Stimulated activated CD8-positive, alpha-beta memory T cell treated with anti-CD3 and anti-CD28 coated beads, Interleukin-2, amount 100 ng/mL, for 48 hours (primary cell): ENCODE measurements at regions not wholly inside any gene's neighbourhood (a gene's known extent, or its start where the extent isn't known, plus 50 kb on each side); places are given as distances from the start of the nearest gene placed in this dataset.
"Not testable (repeated sequence)": the region's sequence is repeated elsewhere in the genome, so short reads cannot be mapped to it uniquely, and the experiment has no call there.

Source experiments
- DNase-seq, 2 donors: peaks; one replicate each; pipeline ENCODE4 v3.0.0-alpha.2; 2020; ENCODE audit warnings: low read depth in 2 of 2

DNA sequence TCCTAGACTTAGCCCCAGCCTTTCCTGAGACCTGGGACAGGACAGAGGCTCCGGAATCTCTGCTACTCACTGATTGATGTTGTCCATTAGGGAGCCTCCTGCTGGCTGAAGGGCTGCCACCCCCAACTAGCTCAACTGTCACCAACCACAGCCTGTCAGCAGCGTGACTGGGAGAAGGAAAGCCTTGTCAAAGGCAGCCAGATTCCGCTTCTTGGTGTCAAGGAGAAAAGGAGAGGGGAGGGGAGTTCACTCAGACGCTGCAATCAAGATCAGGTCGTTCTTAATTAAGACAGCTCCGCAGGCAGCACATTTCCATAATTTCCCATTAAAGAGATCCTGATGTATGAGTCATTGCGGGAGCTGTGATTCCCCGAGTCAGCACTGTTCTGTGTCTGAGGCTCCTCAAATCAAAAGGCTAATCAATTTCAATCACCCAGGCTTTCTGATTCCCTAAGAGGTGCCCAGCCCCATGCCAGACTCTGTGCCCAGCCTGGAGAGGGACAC, 152.8 kb upstream of the ZBED5 start:
- no peak for DNase-seq

DNA sequence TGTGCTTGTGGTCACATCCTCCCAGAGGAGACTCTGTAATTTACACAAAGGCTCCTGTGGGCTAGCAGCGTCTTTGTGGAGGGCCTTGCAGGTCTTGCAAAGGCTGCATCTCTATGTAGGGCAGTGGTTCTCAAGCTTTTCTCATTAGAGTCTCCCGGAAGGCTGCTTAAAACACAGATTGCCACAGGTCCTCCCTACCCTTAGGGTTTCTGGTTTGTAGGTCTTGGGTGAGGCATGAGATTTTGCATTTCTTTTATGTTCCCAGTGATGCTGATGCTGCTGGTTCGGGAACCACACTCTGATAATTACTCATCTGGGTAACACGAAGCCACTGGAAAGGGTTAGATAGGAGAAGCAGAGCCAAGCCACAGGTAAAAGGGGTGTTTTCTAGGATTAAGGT, 151.3 kb upstream of the ZBED5 start:
- DNase-seq: no peak

DNA sequence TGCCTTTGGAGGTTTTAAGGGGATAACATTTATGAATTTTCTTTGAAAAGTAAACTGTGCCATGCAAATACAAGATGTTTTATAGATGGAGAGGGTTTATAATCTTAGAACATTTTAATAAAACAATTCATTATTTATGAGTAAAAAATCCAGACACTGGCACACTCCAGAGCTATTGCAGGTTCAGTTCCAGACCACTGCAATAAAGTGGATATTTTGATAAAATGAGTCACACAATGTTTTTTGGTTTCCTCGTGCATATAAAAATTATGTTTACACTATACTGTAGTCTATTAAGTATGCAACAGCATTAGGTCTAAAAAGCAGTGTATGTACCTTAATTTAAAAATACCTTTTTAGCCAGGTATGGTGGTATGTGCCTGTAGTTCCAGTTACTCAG, 146.2 kb upstream of the ZBED5 start:
- no peak for DNase-seq

DNA sequence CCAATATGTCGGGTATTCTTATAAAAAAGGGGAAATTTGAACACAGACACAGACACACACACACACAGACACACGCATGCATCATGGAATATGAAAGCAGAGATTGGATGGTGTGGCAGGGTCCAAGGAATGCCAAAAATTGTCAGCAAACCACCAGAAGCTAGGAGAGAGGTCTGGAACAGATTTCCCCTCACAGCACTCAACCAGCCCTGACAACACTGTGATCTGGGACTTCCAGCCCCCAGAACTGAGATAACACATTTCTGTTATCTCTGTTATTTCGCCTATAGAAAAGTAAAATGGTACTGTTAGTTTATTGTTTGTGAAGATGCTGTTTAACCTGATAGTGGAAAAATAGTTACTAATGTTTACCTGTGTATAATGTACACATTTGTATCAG, 145.4 kb upstream of the ZBED5 start:
- no peak for DNase-seq

DNA sequence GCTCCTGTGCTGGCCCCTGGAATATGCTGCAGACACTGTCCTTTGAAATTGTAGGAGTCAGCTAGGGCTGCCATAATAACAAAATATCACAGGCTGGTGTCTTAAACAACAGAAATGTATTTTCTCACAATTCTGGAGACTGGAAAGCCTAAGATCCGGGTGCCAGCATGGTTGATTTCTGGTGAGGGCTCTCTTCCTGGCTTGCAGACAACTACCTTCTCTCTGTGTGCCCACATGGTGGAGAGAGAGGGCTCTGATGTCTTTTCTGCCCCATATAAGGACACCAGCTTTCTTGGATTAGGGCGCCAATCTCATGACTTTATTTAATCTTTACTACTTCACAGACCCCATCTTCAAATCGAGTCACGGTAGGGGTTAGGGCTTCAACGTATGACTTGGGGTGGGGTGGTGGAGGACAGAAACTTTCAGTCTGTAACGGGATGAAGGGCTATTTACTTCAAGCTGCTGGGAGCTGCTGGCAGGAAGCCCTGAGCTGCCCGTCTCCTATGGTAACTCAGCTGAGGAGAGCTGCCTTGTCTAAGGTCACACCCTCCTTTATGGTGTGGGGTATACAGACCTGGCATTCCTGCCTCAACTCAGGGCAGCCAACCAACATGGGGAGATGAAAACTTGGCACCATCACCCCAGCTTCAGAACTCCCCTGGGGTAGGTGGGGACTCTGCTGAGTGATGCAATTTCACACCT, 142.9 kb upstream of the ZBED5 start:
- DNase-seq: no peak

DNA sequence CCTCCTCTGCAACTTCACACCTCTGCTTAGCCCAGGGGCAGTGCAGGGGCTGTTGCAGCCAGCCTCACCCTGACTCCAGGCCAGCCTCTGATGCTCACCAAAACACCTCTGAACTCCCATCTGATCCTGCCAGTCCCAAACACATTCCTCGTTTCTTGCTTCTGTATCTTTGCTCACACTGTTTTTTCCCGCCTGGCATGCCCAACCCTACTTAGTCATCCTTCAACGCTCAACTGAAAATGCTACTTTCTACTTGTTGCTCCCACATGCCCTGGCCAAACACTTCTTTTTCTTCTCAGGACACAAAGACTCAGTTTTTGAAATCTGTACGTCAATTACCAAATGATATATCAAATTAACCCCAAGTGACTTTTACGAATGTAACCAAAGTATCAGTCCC, 140.8 kb upstream of the ZBED5 start:
- no peak for DNase-seq

DNA sequence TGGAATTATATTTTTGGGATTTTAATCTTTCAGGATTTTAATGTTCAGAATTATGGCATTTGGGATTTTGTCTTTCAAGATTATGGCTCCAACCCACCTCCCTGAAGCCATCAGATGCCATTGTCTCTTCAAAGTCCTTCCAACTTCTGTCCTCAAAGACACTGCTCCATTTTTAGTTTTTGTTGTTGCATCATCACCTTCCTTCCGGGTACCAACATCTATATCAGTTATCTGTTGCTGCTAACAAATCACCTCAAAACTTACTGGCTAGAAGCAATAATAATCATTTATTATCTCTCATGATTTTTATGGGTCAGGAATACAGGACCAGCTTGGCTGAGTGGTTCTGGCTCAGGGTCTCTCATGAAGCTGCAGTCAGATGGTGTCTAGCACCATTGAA, 138.8 kb upstream of the ZBED5 start:
- no peak for DNase-seq

DNA sequence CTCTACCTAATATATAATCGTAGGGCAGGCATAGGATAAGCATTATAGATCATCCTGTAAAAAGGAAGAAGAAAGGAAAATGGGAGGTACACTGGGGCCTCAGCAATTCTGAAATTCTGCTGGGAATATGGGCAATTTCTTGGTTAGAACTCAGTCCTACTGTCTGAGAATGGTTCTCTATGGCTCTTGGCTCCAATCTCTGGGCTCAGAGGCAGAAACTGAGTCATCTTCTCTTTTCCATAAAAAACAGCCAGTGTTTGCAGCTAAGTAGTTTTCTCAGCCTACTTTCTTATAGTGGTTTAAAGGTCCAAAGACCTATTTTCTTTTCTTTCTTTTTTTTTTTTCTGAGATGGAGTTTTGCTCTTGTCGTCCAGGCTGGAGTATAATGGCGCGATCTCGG, 135.8 kb upstream of the ZBED5 start:
- no peak for DNase-seq

DNA sequence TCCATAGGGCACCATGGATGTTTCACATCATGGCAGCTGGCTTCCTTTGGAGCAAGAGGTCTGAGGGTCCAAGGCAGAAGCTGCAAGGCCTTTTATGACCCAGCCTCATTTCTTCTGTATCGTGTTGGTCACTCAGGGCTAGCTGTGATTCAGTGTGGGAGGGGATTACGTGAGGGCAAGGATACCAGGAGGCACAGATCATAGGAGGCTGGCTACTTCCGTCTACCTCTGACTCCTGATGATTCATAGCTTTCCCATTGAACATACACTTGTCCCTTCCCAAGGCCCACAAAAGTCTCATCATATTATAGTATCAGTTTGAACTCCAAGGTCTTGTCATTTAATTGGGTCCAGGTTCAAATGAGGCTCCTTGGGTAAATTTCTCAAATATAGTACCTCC, 135.3 kb upstream of the ZBED5 start:
- DNase-seq: no peak

DNA sequence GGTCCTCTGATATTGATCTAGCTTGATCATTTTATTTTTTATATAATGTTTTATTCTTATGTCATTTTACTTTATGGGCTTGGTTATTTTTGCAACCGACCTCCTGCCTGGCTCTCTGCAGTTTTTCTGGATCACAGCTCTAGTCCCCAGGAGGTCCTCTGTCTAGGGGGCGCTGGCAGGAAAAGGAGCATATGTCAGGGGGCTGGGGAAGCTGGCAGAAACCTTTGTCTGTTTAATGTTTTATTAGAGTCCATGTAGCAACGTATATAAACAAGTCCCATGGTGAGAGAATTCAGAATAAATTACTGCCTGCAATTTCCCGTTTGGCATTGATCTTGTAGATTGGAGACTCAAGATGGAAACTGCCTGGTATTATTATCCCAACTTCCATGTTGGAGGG, 133.5 kb upstream of the ZBED5 start:
- DNase-seq: no peak

DNA sequence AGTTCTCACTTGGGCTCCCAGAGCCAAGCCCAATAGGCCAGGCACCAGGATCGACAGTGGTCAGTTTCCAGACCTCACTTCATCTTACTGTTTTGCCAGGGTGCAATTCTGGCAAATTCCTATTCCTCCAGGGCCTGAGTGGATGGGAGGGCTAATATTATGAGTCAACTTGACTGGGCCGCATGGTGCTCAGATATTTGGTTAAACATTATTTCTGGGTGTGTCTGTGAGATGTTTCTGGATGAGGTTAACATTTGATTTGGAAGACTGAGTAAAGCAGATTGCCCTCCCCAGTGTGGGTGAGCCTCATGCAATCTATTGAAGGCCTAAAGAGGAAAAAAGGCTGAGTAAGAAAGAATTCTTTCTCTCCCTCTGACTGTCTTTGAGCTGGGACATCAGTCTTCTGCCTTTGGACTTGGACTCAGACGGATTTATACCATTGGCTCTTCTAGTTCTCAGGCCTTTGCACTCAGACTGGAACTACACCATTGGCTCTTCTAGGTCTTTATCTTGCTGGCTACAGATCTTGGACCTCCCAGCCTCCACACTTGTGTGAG, 132.9 kb upstream of the ZBED5 start:
- DNase-seq: no peak

DNA sequence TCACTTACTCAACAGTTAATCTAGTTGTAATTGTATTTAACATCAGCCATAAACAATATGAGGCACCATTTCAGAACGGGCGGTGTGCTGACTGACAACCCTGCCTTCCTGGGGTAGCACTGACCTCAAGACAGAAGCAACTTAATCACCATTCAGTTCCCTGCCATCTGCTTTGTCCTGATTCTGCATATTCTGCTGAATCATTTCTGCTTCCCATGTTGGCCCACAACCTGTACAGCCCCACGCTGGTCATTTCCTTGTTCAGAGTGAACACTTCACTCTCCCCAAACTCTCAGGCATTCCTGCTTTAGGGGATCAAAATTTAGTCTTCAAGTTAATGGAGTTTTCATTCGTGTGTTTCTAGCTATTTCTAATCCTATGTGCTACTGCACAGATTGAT, 132.3 kb upstream of the ZBED5 start:
- no peak for DNase-seq

DNA sequence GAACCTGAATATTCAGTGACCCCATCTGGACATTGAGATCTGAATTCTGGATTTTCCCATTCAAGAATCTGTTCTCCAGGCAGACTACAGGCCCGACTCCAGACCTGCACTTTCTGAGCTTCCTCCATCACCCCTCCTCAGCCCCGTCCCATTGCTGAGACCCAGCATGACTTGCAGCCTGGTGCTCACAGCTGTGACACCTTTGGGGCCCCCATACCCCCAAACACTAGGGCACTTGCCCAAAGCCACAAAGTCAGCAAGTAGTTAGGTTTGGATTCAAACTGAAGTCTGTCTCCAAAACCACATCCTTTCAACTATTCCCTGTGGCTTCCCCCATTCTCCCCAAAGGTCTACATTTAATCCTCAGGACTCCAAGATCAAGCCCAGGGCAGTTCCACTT, 128.2 kb upstream of the ZBED5 start:
- no peak for DNase-seq

DNA sequence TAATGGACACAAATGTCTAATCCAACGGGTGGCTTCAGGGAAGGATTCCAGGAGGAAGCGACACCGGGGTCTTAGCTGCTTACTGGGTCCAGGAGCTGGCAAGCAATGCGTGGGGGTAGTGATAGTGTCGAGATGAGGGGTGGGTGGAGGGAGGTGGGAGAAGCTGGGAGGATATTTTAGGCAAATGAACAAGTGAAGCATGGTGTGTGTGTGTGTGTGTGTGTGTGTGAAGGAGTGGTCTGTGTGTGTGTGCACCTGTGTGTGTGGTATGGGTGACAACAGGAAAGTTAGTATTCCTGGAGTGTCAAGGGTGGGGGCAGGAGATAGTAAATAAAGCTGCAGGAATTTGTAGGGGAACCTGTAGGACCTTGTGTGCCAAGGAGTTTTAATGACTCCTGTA, 126.9 kb upstream of the ZBED5 start:
- DNase-seq: no peak

DNA sequence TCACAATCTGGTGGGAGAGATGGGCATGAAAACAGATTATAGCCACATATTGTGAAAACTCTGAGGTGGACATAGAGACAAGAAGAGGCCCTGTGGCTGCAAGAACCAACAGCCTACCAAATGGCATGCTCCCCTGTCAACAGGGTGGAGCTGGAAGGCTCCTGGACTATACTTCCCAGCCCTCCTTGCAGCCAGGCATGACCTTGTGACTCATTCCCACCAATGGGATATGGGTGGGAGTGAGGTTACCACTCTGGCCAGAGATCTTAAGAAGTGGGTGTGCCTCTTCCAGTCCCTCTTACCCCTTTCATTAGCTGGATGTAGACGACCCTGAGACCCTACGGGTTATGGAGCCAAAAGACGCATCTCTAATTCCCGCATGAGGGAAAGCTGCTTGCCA, 126.4 kb upstream of the ZBED5 start:
- no peak for DNase-seq

DNA sequence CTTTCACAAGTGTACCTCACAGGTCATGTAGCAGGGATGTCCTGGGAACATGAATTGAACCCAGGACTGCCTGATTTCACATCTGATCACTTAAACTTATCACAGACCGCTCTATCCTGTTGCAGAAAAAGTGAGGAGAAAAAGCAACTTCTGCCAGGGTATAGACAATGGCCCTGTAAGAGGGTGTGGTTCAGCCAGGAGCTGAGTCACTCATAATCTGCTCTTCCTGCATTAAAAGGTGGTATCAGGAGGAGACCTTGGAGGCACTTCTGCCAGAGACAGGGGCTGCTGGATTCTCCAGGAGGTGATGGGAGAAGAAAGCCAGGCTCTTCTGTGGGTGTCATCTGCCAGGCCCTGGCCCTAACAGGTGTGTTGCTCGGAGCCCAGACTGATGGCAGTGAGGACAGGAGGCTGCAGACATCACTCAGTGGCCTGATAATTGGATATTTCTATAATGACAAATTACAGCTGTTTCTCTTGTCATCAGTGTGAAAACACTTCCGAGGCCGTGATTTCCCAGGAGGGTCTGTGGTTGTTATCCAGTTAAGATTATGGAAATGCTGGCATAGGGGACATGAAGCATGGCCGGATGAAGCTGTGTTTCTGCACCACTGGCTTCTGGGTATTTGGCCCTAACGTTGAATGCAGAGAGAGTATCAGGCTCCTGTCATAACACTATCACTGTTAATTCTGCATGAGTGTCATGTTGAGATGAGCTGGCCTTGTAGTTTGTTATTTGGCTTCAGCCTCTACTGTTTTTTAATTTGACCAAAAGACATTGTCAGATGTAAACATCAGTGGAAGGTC, 125.1 kb upstream of the ZBED5 start:
- DNase-seq: no peak

DNA sequence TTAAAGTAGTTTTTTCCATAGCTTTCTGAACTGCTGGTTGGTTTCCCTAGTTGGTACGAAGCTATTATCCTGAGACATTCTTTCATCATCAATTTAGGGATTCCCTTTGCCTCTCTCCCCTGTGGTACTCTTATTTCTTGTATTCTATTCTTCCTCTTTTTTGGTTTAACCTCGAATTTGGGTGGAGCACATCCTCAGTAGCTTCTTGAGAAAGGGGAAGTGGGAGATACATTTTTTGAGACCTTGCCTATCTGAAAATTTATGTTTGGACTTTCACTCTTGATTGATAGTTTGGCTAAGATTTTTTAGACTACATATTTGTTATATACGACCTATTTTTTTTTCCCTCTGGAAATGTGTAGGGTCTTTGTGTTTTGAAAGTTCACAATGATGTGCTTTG, 121.7 kb upstream of the ZBED5 start:
- no peak for DNase-seq

DNA sequence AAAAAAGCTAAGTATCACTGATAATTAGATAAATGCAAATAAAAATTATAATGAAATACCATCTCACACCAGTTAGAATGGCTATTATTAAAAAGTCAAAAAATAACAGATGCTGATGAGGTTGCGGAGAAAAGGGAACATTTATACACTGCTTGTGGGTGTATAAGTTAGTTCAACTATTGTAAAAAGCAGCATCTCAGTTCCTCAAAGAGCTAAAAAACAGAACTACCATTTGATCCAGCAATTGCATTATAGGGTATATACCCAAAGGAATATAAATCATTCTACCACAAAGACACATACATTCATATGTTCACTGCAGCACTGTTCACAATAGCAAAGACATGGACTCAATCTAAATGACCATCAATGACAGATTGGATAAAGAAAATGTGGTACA, 120.3 kb upstream of the ZBED5 start:
- DNase-seq: no peak

DNA sequence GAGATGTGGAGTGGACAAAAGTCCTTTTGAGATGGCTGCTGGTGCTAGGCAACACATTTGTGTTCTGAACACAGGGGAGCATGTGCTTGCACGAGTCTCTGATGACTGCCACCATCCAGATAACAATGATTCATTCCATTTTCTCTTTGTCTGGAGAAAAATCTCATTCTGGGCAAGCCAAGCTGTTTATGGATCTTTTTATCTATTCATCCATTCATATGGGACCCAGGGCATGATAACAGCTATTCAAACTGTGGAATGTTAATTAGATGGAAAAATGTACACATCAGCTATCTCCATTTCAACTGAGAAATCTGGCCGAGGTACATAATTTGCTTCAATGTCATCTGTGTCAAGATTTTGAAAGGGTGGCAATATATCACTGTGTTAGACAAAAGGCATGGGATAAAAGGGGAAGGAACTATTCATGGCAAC, 117.5 kb upstream of the ZBED5 start:
- no peak for DNase-seq

DNA sequence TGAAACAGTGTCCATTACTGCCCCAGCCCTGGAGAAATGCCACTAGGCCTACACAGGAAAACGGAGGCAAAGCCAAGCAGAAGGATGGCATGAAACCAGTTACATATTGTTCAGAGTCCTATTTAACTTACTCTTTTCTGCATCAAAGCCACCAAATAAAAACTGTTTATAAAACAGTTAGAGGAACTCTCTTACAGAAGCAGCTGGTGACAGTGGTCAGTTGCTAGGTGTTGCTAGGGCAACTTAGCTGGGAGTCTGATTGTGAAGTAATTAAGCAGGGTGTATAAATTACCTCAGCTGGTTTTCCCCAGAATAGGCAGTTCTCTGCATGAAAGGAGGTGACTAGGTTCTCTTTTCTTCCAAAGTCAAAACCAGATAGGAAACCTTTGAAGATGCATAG, 115.6 kb upstream of the ZBED5 start:
- no peak for DNase-seq

DNA sequence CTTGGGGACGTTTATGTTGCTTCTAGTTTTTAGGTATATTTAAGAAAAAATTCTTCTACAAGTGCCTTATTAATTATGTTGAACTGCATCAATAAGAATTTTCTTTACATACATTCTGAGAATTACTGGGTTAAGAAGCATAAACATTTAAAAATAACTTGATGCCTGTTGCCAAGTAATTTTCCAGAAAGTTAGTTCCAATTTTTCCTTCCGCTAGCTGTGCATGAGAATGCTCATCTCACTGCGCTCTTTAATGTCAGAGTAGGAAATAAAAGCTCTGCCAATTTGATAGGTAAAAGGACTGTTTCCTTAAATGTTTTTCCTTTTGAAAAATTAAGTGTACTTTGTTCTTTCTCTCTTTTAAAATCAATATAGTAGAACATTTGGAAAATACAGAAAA, 113.1 kb upstream of the ZBED5 start:
- no peak for DNase-seq

DNA sequence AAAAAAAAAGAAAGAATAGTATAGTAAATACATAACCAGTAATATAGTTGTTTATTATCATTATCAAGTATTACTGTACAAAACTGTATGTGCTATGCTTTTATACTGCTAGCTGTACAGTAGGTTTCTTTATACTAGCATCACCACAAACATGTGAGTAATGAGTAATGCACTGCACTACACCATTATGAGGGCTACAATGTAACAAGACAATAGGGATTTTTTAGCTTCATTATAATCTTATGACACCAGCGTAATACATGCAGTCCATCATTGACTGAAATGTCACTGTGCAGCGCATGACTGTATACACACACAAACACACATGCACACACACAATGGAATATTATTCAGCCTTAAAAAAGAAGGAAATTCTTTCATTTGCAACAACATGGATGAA, 111.5 kb upstream of the ZBED5 start:
- DNase-seq: no peak

DNA sequence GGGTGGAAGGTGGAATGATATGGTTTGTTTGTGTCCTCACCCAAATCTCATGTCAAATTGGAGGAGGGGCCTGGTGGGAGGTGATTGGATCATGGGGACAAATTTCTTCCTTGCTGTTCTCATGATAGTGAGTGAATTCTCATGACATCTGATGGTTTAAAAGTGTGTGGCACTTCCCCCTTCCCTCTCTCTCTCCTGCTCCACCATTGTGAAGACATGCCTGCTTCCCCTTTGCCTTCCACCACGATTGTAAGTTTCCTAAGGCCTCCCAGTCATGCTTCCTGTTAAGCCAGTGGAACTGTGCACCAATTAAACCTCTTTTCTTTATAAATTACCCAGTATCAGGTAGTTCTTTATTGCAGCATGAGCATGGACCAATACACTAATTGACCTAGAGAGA, 99.0 kb upstream of the ZBED5 start:
- DNase-seq: not testable (repeated sequence)
